Activated CD4-positive, CD25-positive, alpha-beta regulatory T cell treated with anti-CD3 and anti-CD28 coated beads, Interleukin-2, amount 50 U/mL, for 72 hours (primary cell): ENCODE measurements at regions not wholly inside any gene's neighbourhood (a gene's known extent, or its start where the extent isn't known, plus 50 kb on each side); places are given as distances from the start of the nearest gene placed in this dataset.
"Not testable (repeated sequence)": the region's sequence is repeated elsewhere in the genome, so short reads cannot be mapped to it uniquely, and the experiment has no call there.

Source experiments
- DNase-seq: peaks from one replicate; pipeline ENCODE4 v3.0.0; 2021

- no peak for DNase-seq
Observed at GRCh38 chr6:137810554-137811120, 56.4 kb upstream of the TNFAIP3 start.

- peak; percentile 71 for DNase-seq
Observed at GRCh38 chr6:137811121-137811915, 55.7 kb upstream of the TNFAIP3 start.

- no peak for DNase-seq
Observed at GRCh38 chr6:137811916-137812553, 55.0 kb upstream of the TNFAIP3 start.

- DNase-seq = no peak
Observed at GRCh38 chr6:137813308-137813970, 53.6 kb upstream of the TNFAIP3 start.

GRCh38 chr6:137814030-137814429 is 53.0 kb upstream of the TNFAIP3 start:
- DNase-seq = not testable (repeated sequence)

- no peak for DNase-seq
Observed at GRCh38 chr6:137815692-137816091, 51.4 kb upstream of the TNFAIP3 start.

- DNase-seq = no peak
Observed at GRCh38 chr6:137816133-137816579, 50.9 kb upstream of the TNFAIP3 start.

- DNase-seq = no peak
Observed at GRCh38 chr6:137816688-137817618, 50.1 kb upstream of the TNFAIP3 start.
